Uterus (tissue), 2 donors: ENCODE measurements at regions not wholly inside any gene's neighbourhood (a gene's known extent, or its start where the extent isn't known, plus 50 kb on each side); places are given as distances from the start of the nearest gene placed in this dataset.

Source experiments
- POLR2A ChIP-seq, 2 donors: fragments of 450-650 bp; IDR thresholded peaks; one replicate each; pipeline ENCODE4 v1.6.1; 2016; ENCODE audit warnings: antibody characterized with exemption in 2 of 2, mild to moderate bottlenecking in 1 of 2, moderate library complexity in 1 of 2
- TF ChIP-seq, protein P1 (sequence below), 4 experiments: fragments of 200-600 bp in 2 of 4; fragments of 450-650 bp in 2 of 4; sonication (generic) in 2 of 4; IDR thresholded peaks; one replicate each; pipeline ENCODE4 v1.5.1; 2016 to 2019; ENCODE audit warnings: antibody characterized with exemption in 4 of 4, mild to moderate bottlenecking in 2 of 4, moderate library complexity in 1 of 4

DNA sequence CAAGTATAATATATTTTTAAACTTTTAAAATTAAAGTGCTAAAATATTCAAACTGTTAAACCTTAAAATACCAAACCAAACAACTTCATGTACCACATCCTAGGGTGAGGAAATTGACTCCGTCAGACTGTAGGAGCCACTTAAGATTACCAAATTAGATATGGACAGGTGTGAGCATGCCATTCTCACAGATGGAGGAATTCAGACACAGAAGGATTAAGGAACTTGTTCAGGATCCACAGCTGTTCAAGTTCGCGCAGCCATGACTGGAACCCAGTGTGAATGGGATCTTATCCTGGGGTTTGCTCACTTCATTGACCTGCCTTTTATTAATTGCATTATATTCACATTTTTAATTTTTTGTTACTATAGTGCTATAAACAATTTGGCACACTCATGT, 224.9 kb upstream of the PCDH7 start:
- TF ChIP-seq, protein P1, sequence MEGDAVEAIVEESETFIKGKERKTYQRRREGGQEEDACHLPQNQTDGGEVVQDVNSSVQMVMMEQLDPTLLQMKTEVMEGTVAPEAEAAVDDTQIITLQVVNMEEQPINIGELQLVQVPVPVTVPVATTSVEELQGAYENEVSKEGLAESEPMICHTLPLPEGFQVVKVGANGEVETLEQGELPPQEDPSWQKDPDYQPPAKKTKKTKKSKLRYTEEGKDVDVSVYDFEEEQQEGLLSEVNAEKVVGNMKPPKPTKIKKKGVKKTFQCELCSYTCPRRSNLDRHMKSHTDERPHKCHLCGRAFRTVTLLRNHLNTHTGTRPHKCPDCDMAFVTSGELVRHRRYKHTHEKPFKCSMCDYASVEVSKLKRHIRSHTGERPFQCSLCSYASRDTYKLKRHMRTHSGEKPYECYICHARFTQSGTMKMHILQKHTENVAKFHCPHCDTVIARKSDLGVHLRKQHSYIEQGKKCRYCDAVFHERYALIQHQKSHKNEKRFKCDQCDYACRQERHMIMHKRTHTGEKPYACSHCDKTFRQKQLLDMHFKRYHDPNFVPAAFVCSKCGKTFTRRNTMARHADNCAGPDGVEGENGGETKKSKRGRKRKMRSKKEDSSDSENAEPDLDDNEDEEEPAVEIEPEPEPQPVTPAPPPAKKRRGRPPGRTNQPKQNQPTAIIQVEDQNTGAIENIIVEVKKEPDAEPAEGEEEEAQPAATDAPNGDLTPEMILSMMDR (IDR thresholded peaks at IDR 0.05) = no peak
- no peak for TF ChIP-seq POLR2A (IDR thresholded peaks at IDR 0.05)
